ENCODE measurements at regions not wholly inside any gene's neighbourhood (a gene's known extent, or its start where the extent isn't known, plus 50 kb on each side); places are given as distances from the start of the nearest gene placed in this dataset.
"Not testable (repeated sequence)": the region's sequence is repeated elsewhere in the genome, so short reads cannot be mapped to it uniquely, and the experiment has no call there.

DNA sequence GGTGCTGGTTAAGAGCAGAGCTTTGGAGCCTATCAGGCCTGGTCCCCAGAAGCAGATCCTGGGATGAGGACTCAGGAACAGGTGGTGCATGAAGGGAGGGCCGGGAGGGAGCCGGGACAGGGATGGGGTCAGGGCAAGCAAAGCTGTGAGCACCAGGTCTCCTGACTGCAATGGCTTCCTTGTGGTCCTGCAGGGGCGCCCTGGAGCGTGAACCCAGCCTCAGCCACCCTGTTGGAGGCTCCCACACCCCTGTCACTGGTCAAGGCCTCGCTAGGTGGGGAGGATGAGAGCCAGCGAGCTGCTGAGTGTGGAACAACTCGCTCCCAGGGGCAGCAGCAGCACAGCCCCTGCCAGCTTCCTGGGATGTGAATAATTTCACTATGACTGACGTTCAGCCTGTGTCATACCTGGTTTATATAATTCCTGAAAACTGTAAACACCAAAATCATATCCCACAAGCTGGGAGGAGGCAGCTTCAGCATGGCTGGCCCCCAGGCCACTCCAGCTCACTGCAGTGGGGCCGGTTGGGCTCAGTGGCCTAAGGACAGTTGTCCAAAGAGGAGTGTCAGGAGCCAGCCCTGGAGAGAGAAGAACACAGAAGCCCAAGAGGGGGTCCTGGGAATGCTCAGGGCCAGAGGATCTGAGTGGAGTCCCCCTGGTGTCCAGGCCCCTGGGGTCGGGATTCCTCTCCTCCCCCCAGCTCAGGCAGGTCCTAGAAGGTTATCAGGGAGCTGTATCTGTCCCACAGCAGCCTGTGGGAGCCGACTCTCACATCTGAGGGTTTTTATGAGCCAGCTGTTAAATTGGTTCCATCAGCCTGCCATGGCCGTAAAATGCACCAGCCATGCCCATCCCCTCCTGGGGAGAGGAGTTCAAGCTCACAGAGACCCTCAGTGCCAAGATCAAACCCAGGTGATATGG lies 272.9 kb downstream of the ADGRD1 start:
- peak in 2 of 10 donors; percentile 55 to 62 for DNase-seq
- intact Hi-C loops (cut with DNase I), result loop anchor here (5.0 kb wide), 1 partner anchor 211 kb away; no protein-coding TSS in a partner anchor

- DNase-seq, result peak in 2 of 10 donors; percentile 53 to 70
- intact Hi-C loops (cut with DNase I), result loop anchor here (5.0 kb wide), 1 partner anchor 210 kb away; no protein-coding TSS in a partner anchor
Observed at GRCh38 chr12:131227641-131228040, 273.9 kb downstream of the ADGRD1 start.

DNA sequence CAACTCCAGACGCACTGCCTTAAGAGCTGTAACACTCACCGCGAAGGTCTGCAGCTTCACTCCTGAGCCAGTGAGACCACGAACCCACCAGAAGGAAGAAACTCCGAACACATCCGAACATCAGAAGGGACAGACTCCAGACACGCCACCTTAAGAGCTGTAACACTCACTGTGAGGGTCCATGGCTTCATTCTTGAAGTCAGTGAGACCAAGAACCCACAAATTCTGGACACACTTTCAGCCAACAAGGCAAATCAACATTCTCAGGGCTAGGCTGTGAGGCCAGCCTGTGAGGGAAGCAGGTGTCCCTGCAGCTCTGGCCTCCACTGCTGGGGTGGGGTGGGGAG lies 275.3 kb downstream of the ADGRD1 start:
- peak in 2 of 10 donors; percentile 10 to 28 for DNase-seq
- intact Hi-C loops (cut with DNase I), result loop anchor here (5.0 kb wide), 1 partner anchor 208 kb away; no protein-coding TSS in a partner anchor

DNA sequence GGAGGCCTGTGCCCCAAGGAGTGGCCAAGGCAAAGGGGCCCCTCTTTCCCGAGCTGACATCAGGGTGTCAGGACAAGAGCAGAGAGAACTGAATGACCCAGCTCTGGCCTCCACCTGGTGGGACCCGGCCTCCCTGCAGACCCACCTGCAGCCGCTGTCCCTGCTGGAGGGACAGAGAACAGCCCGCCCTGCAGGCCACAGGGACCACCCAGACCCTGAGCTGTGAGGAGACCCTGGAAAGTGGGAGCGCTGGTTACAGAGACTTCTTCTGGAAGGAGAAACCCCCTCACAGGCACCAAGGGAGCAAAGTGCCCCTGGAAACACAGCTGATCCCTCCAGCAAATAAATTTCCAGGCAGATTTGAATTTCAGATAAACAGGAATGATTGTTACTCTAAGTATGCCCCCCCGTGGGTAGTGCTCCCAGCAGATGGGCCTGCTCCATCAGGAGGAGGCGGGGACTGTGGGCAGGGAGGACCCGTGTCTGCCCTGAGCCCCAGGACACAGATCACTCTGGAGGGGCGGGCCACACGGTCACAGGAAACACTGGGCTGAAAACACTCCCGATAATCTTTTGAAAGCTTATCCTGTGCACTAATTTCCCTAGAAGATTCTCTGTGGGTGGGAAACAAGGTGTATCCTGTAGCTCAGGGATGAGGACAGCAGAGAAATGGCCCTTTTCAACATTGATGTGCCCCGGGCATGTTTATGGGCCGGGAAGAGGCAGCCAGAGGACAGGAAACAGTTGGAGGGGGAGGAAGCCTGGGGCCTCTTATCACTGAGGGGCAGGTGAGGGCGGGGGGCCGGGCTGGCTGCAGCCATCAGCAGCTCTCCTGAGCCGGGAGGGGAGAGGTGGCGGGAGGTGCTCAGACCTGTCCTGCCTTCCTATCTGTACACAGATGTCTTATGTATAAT lies 276.0 kb downstream of the ADGRD1 start:
- intact Hi-C loops (cut with DNase I), result loop anchor here (5.0 kb wide), 1 partner anchor 208 kb away; no protein-coding TSS in a partner anchor
- DNase-seq, result peak in 3 of 10 donors; percentile 50 to 85 (median 62)

- DNase-seq, result peak in 3 of 10 donors; percentile 43 to 77 (median 47)
- intact Hi-C loops (cut with DNase I), result no loop called here
Observed at GRCh38 chr12:131230340-131231031, 276.8 kb downstream of the ADGRD1 start.

GRCh38 chr12:131231032-131231980 lies 277.6 kb downstream of the ADGRD1 start:
- intact Hi-C loops (cut with DNase I), result no loop called here
- peak in 3 of 10 donors; percentile 39 to 68 (median 52) for DNase-seq

- intact Hi-C loops (cut with DNase I), result no loop called here
- peak in 1 of 10 donors; percentile 24 for DNase-seq
Observed at GRCh38 chr12:131232036-131232435, 278.3 kb downstream of the ADGRD1 start.

DNA sequence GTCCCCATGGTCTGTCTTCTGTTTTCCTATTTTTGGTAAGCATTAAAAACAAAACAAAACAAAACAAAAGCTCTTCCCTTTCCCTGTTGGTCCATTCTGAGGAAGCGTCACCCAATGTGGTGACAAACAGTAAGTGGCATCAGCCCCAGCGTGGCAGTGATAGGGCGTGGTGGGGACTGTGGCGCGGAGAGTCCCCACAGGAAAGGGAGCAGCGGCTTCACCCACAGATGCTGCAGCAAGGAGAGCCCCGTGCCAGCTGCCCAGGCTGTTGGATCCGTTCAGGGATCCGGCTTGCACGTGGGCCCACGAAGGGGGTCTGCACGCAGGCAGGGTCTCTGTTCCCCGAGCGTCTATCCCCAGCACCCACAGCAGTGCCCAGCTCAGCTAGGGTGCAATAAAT lies 279.2 kb downstream of the ADGRD1 start:
- DNase-seq, result peak in 3 of 10 donors; percentile 26 to 56 (median 30)
- intact Hi-C loops (cut with DNase I), result not testable (repeated sequence)

DNA sequence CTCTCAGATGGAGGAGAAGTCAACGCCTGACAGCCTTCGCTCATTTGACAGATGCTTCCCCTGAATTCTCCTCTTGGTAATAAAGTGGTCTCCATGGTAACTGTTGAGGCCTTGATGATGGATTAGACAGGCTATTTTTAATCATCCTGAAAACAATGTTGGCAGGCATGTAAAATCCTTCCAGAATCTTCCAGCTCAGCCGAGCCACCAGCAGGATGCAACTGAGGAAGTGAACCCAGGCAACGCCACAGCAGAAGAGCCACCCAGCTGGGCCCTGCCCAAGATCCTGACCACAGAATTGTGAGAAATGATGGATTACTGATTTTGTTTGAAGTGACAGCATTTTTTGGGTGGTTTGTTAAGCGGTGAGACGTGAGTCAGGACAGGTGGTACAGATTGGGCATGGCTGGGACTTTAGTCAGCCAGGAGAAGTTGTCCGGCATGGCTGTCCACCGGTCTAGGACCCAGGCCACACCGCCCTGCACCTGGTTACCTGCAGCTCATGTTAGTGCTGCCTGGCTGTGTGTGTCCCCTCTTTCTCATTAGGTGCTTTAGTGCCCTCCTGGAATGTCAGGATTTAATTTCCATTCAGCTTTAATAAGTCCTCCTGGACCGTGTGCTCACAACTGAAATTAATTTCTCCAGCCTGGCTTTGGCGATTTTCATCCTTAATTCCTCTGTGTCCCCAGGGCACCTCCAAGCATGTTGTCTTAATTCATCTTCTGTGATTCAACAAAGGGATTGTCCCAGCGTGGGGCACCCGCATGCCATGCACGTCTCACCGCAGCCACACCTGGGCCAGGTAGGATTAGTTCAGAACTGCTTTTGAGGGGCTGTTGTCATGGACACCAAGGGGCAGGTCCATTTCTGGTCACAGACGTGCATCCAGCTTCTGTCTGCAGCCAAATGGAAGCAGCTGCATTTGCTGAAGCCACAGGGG lies 280.4 kb downstream of the ADGRD1 start:
- DNase-seq, result peak in 3 of 10 donors; percentile 44 to 70 (median 62)
- intact Hi-C loops (cut with DNase I), result not testable (repeated sequence)

GRCh38 chr12:131234841-131235271 lies 281.1 kb downstream of the ADGRD1 start:
- peak in 1 of 10 donors; percentile 22 for DNase-seq
- intact Hi-C loops (cut with DNase I), result not testable (repeated sequence)

- intact Hi-C loops (cut with DNase I), result no loop called here
- DNase-seq, result peak in 2 of 10 donors; percentile 53 to 79
Observed at GRCh38 chr12:131235871-131236271, 282.2 kb downstream of the ADGRD1 start.

DNA sequence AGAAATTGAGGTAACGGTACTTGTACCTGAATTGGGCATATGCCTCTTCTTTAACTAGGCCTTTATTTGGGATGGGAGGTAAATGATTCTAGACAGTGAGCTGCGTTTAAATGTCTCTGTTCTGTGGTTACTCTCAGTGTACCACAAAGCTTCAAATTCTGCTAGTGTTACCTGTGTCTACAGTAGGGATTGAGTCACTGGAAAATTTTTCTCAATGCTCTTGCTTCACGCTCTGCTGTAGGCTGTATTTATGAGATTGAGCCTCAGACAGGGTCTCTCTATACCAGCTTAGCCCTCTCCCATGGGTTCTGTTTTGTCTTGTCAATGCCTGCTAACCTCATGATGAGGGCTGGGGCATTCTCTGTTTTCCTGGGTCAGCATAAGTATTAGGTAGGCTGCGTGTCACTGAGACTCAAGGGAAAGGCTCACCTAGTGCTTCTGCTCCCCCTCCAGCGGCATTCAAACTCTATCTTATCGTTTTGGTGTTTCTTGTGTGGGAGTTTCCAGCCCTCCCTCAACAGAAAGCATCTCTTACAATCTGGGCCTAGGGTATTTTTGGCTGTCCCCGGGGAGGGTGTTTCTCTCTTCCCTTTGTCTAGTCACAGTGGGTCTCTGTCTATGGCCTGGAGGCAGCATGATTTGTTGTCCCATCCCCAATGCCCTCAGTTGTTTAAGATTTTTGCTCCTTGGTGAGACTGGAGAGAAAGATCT lies 285.8 kb downstream of the ADGRD1 start:
- intact Hi-C loops (cut with DNase I), result no loop called here
- DNase-seq, result peak in 2 of 10 donors; percentile 5 to 8

GRCh38 chr12:131241517-131241916 lies 287.8 kb downstream of the ADGRD1 start:
- DNase-seq, result peak in 1 of 10 donors; percentile 35
- intact Hi-C loops (cut with DNase I), result no loop called here

- DNase-seq, result peak in 2 of 10 donors; percentile 55 to 82
- intact Hi-C loops (cut with DNase I), result no loop called here
Observed at GRCh38 chr12:131242741-131243496, 289.2 kb downstream of the ADGRD1 start.

DNA sequence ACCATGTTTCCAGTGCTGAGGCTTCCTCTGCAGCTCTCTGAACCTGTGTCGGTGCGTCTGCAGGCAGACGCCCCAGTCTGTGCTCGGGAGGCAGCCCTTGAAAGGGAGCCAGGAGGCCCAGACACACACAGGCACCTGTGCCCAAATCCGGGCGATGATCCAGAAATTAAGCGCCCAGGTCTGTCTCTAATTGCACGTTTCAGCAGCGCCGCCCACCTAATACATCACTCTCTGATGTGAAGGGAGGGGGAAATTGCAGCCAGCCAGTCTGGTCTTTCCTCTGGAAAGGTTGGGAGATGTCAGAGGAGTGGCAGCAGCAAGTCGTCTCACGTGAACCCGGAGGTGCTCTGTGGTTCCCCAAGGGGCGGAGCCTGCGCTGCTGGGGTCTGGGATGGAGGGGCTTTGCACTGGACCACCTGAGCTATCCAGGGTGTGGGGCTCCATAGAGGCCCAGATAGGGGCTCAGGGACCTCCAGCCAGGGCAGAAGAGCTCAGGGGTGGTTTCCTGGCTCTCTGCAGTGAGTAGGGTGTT lies 290.5 kb downstream of the ADGRD1 start:
- peak in 2 of 10 donors; percentile 57 to 60 for DNase-seq
- intact Hi-C loops (cut with DNase I), result not testable (repeated sequence)

DNA sequence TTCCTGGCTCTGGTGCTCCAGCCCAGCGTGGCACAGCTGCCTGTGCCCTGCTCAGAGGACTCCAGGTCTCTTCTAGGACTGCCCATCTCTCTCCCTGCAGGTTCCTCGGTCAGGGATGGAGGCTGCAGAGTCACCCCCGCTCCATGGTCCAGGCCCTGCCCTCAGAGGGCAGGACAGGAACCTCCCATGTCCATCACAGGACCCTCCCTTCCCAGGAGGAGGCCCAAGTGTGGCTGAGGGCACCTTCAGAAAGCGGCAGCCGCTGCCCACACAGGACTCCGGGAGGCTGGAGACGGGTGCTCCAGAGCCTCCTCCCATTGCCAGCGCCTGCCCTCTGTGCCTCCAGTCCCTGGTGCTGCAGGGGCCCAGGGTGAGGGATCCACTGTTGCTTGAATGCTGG lies 291.5 kb downstream of the ADGRD1 start:
- DNase-seq, result peak in 2 of 10 donors; percentile 59 to 71
- intact Hi-C loops (cut with DNase I), result not testable (repeated sequence)
